Activated T-helper 2 cell treated with anti-CD3 and anti-CD28 coated beads, Interferon-gamma antibody, Interleukin-2, Interleukin-4, amounts not matched to agents 10 μg/mL and 5 μg/mL and 100 μg/mL, durations not matched to agents 14 hours and 24 hours and 36 hours (primary cell): ENCODE measurements at regions not wholly inside any gene's neighbourhood (a gene's known extent, or its start where the extent isn't known, plus 50 kb on each side); places are given as distances from the start of the nearest gene placed in this dataset.

Experiments used
- DNase-seq: peaks from one replicate; pipeline ENCODE4 v3.0.0; 2021; ENCODE audit warnings: low spot score
- H3K27ac Mint-ChIP-seq: one replicate; pipeline ENCODE4 v1.8.0; 2021; ENCODE audit warnings: mixed read lengths
- H3K27me3 Mint-ChIP-seq: one replicate; pipeline ENCODE4 v1.8.0; 2021; ENCODE audit warnings: low read depth, mixed read lengths
- H3K36me3 Mint-ChIP-seq: one replicate; pipeline ENCODE4 v1.8.0; 2021; ENCODE audit warnings: low read depth, mixed read lengths
- H3K4me1 Mint-ChIP-seq: one replicate; pipeline ENCODE4 v1.8.0; 2021; ENCODE audit warnings: low read depth, mixed read lengths
- H3K4me3 Mint-ChIP-seq: one replicate; pipeline ENCODE4 v1.8.0; 2021; ENCODE audit warnings: low read depth, mild to moderate bottlenecking, moderate library complexity, mixed read lengths
- H3K9me3 Mint-ChIP-seq: one replicate; pipeline ENCODE4 v1.8.0; 2021; ENCODE audit warnings: mixed read lengths
- intact Hi-C: fragments of 100-400 bp; cut with micrococcal nuclease; formaldehyde crosslinking; loops from one replicate; pipeline ENCODE4 v1.15.1; 2023

DNA sequence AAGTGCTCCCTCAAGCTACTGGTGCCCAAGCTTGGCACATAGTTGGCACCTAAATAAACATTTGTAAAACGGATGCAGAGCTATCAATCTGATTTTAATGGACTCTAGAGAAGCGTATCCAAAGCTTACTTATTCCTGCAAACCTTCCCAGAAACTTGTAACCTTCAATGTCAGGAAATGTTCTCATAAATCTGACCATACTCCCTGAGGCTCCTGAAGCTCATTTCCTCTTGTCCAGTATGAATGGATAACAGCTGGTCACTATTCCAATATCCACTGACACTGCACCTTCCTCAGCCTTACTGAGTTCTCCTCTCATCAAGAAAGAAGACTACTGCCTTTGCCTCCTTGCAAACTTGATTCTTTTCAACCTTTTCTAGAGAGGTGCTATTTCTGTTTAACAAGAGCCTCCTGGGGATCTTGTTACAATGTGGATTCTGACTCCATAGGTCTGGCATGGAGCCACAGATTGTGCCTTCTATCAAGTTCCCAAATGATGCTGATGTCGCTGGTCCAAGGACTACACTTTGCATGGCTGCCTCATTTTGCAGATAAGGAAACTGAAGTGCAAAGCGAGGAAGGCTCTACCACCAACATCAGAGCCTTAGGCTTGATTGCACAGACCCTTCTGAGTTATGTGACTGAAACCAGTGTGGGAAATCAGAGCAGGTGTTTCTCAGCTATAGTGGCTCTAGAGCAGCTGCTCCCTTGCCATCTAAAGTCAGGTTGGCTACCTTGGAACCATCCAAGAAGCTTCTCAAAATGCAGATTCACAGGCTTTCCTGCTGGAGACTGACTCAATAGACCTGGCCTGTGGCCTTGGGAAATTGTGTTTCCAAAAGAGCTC lies 377.8 kb downstream of the SOX9 start:
- DNase-seq = no peak
- no peak overlapping the region for H3K4me3 Mint-ChIP-seq
- H3K4me1 Mint-ChIP-seq = no peaks in the 10 kb centered on the region
- H3K36me3 Mint-ChIP-seq = no peaks in the 10 kb centered on the region
- H3K27me3 Mint-ChIP-seq = no peaks in the 10 kb centered on the region
- H3K9me3 Mint-ChIP-seq = no peaks in the 10 kb centered on the region
- intact Hi-C loops = no loop called here
- no peak overlapping the region for H3K27ac Mint-ChIP-seq

DNA sequence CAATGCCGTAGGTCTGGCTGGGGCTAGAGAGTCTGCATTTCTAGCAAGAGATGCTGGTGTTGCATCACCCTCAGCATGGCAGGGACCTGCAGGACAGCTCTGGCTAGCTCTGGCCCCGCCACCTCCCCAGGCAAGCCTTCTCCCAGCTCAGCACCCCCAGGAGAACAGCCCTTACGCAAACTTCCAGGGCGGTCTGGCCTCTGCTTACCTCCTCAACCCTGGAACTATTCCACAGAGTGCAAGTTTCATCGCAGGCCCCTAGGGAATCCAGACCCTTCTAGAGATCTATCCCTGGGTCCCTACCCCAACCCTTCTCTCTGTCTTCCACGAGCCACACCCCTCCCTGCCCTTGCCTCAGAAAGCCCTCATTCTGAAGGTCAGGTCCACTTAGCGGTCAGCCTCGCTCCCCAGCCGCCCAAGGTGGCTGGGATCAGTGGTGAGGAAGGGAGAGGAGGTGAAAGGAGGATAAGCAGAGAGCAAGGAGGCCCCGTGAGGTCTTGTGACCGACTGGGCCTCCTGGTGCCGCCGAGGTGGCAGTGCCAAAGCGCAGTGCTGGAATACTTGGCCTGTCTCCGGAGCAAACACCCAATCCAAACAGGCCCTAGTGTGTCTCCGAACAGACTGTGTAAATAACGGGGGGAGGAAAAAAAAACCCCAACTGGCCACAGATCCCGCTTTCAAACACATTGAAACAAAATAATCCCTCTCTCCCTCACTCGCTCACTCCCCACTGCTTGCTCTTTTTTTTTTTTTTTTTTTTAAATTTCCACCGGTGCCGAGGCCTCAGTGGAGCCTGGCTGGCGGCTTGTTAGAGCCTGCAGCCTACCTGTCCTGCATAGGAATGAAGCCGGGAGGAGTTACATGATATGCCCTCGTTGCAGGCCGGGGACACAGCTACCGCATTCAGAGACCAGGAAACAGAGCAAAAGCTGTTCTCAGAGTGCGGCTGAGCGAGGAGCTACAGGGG lies 380.9 kb downstream of the SOX9 start:
- intact Hi-C loops = no loop called here
- H3K9me3 Mint-ChIP-seq = peaks cover 6% of the 10 kb centered on the region
- H3K4me1 Mint-ChIP-seq = no peaks in the 10 kb centered on the region
- no peaks in the 10 kb centered on the region for H3K27me3 Mint-ChIP-seq
- no peak overlapping the region for H3K27ac Mint-ChIP-seq
- H3K4me3 Mint-ChIP-seq = no peak overlapping the region
- H3K36me3 Mint-ChIP-seq = no peaks in the 10 kb centered on the region
- no peak for DNase-seq

GRCh38 chr17:72502371-72503341 lies 381.8 kb downstream of the SOX9 start:
- Mint-ChIP-seq H3K27ac (no peak overlapping the region), H3K4me3 (no peak overlapping the region), H3K4me1 (no peaks in the 10 kb centered on the region), H3K36me3 (no peaks in the 10 kb centered on the region), H3K27me3 (no peaks in the 10 kb centered on the region), H3K9me3 (peaks cover 6% of the 10 kb centered on the region)
- intact Hi-C loops = no loop called here
- DNase-seq = no peak

DNA sequence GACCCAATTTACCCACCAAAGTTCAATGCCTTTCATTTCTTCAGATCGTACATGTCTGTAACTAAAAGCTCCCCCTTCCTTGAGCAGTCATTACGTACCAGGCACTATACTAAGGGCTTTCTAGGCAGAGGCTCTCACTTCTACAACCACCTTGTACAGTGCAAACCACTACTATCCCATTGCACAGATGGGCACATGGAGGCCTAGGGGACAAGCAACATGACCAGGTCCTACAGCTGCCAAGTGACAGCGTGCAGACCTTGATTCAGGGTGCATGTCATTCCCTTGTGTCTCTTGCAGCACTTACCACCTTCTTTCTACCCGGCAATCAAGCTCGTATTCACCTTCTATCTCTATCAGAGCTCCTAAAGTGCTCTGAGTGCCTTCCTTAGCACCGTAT lies 382.7 kb downstream of the SOX9 start:
- DNase-seq = no peak
- no peaks in the 10 kb centered on the region for H3K4me1 Mint-ChIP-seq
- H3K4me3 Mint-ChIP-seq = no peak overlapping the region
- intact Hi-C loops = no loop called here
- H3K27me3 Mint-ChIP-seq = no peaks in the 10 kb centered on the region
- peaks cover 6% of the 10 kb centered on the region for H3K9me3 Mint-ChIP-seq
- H3K36me3 Mint-ChIP-seq = no peaks in the 10 kb centered on the region
- H3K27ac Mint-ChIP-seq = no peak overlapping the region

- intact Hi-C loops = no loop called here
- H3K36me3 Mint-ChIP-seq = no peaks in the 10 kb centered on the region
- H3K27ac Mint-ChIP-seq = no peak overlapping the region
- no peaks in the 10 kb centered on the region for H3K27me3 Mint-ChIP-seq
- no peak overlapping the region for H3K4me3 Mint-ChIP-seq
- peaks cover 6% of the 10 kb centered on the region for H3K9me3 Mint-ChIP-seq
- no peaks in the 10 kb centered on the region for H3K4me1 Mint-ChIP-seq
- DNase-seq = no peak
Measured at GRCh38 chr17:72504783-72505182, 384.0 kb downstream of the SOX9 start.

GRCh38 chr17:72506773-72507172 lies 386.0 kb downstream of the SOX9 start:
- Mint-ChIP-seq H3K27ac (no peak overlapping the region), H3K36me3 (no peaks in the 10 kb centered on the region), H3K9me3 (peaks cover 6% of the 10 kb centered on the region), H3K4me3 (no peak overlapping the region), H3K4me1 (no peaks in the 10 kb centered on the region), H3K27me3 (no peaks in the 10 kb centered on the region)
- intact Hi-C loops = no loop called here
- DNase-seq = no peak

- DNase-seq = no peak
- no peaks in the 10 kb centered on the region for H3K27me3 Mint-ChIP-seq
- no peak overlapping the region for H3K27ac Mint-ChIP-seq
- no peak overlapping the region for H3K4me3 Mint-ChIP-seq
- intact Hi-C loops = no loop called here
- H3K36me3 Mint-ChIP-seq = no peaks in the 10 kb centered on the region
- H3K4me1 Mint-ChIP-seq = no peaks in the 10 kb centered on the region
- H3K9me3 Mint-ChIP-seq = peaks cover 6% of the 10 kb centered on the region
Measured at GRCh38 chr17:72507370-72507769, 386.6 kb downstream of the SOX9 start.

GRCh38 chr17:72510351-72511016 lies 389.7 kb downstream of the SOX9 start:
- Mint-ChIP-seq H3K4me1 (no peaks in the 10 kb centered on the region), H3K4me3 (no peak overlapping the region), H3K27ac (no peak overlapping the region), H3K27me3 (no peaks in the 10 kb centered on the region), H3K9me3 (no peaks in the 10 kb centered on the region), H3K36me3 (no peaks in the 10 kb centered on the region)
- intact Hi-C loops = no loop called here
- DNase-seq = no peak

DNA sequence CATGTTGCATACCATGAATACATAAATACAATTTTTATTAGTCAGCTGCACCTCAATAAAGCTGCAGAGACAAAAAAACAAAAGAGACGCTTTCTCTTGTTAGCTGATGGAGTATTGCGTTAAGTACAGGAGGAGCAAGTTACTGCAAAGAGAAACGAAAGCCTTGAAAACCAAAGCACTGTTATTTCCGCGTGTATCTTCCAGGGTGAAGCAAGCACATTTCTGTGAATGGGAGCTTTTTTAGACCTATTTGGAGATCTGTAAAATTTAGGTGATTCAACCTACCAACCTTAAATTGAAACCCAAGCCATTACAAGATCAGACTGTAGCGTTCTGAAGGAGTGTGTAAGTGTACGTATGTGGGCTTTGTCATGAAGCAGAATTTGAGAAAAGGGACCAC lies 390.4 kb downstream of the SOX9 start:
- no peak overlapping the region for H3K27ac Mint-ChIP-seq
- no peak for DNase-seq
- no peaks in the 10 kb centered on the region for H3K4me1 Mint-ChIP-seq
- H3K9me3 Mint-ChIP-seq = no peaks in the 10 kb centered on the region
- no peak overlapping the region for H3K4me3 Mint-ChIP-seq
- no peaks in the 10 kb centered on the region for H3K36me3 Mint-ChIP-seq
- intact Hi-C loops = no loop called here
- no peaks in the 10 kb centered on the region for H3K27me3 Mint-ChIP-seq

DNA sequence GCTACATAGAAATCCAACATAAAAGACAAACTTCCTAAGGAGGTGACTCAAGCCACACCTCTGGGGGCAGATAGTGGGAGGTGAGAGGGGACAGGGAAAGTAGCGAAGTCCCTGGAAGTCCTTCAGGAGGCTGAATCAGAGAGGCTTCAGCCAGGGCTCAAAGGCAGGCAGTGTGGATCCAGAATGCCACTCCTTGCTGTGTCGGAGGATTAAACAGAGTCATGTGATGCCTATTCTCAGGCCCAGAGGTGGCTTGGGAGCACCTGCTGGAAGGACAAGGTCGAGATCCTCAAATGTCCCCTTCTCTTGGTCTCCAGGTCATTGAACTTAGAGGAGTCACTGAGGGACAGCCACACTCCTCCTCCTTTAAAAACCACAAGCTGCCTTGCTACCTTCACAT lies 391.1 kb downstream of the SOX9 start:
- Mint-ChIP-seq H3K4me1 (no peaks in the 10 kb centered on the region), H3K9me3 (no peaks in the 10 kb centered on the region), H3K4me3 (no peak overlapping the region), H3K27ac (no peak overlapping the region), H3K27me3 (no peaks in the 10 kb centered on the region), H3K36me3 (no peaks in the 10 kb centered on the region)
- intact Hi-C loops = no loop called here
- no peak for DNase-seq

GRCh38 chr17:72512649-72513556 lies 392.1 kb downstream of the SOX9 start:
- Mint-ChIP-seq H3K27me3 (peaks cover 3% of the 10 kb centered on the region), H3K4me3 (no peak overlapping the region), H3K4me1 (no peaks in the 10 kb centered on the region)

More at GRCh38 chr17:72512649-72513556, 392.1 kb downstream of the SOX9 start:
- Mint-ChIP-seq H3K27ac (no peak overlapping the region), H3K36me3 (no peaks in the 10 kb centered on the region), H3K9me3 (no peaks in the 10 kb centered on the region)
- DNase-seq = no peak
- intact Hi-C loops = no loop called here
